PC-9 (cell line): ENCODE measurements at regions not wholly inside any gene's neighbourhood (a gene's known extent, or its start where the extent isn't known, plus 50 kb on each side); places are given as distances from the start of the nearest gene placed in this dataset.

Experiments
- BruUV-seq: library from RNA; stranded (reverse); fragments of 400-500 nt; replicated peaks from 2 replicates; lab custom pipeline; 2021; lab: Mats Ljungman, UMichigan
- CTCF ChIA-PET: fragments of 300-600 bp; sonication (Branson Sonifier 250); formaldehyde crosslinking; loops from one replicate; lab custom pipeline; 2022; ENCODE audit warnings: antibody characterized with exemption; lab: Charles Lee
- POLR2A ChIA-PET: fragments of 300-600 bp; sonication (Branson Sonifier 250); formaldehyde crosslinking; loops from one replicate; lab custom pipeline; 2022; ENCODE audit warnings: antibody characterized with exemption; ENCODE audit not compliant: unreplicated experiment; lab: Charles Lee
- DNase-seq, 2 experiments: peaks; one replicate each; pipeline versions ENCODE4 v3.0.0 to v3.0.0-alpha.2; 2015 to 2022; ENCODE audit warnings: mixed read lengths in 1 of 2
- H2AFZ ChIP-seq: fragments of 200-600 bp; sonication (generic); 2 replicates; pipeline ENCODE4 v1.8.1; 2017; ENCODE audit warnings: antibody characterized with exemption
- H3F3A ChIP-seq: fragments of 200-600 bp; sonication (generic); 2 replicates; pipeline ENCODE4 v1.8.1; 2017; ENCODE audit warnings: antibody characterized with exemption, mild to moderate bottlenecking, low read depth; ENCODE audit not compliant: insufficient read depth
- H3K27ac ChIP-seq: fragments of 200-600 bp; sonication (generic); 2 replicates; pipeline ENCODE4 v1.6.1; 2016; ENCODE audit warnings: mixed run types
- H3K27me3 ChIP-seq: fragments of 200-600 bp; sonication (generic); 2 replicates; pipeline ENCODE4 v1.6.1; 2016; ENCODE audit warnings: low read depth, mixed run types; ENCODE audit not compliant: insufficient read depth
- H3K36me3 ChIP-seq: fragments of 200-600 bp; sonication (generic); 2 replicates; pipeline ENCODE4 v1.6.1; 2016; ENCODE audit warnings: low read depth, mixed run types
- H3K4me1 ChIP-seq: fragments of 200-600 bp; sonication (generic); replicated peaks from 2 replicates; pipeline ENCODE4 v1.6.1; 2016; ENCODE audit warnings: mixed run types; ENCODE audit not compliant: insufficient read depth
- H3K4me2 ChIP-seq: fragments of 200-600 bp; sonication (generic); 2 replicates; pipeline ENCODE4 v1.6.1; 2017; ENCODE audit warnings: mixed run types
- H3K4me3 ChIP-seq: fragments of 200-600 bp; sonication (generic); 2 replicates; pipeline ENCODE4 v1.6.1; 2016; ENCODE audit warnings: mixed run types
- H3K79me2 ChIP-seq: fragments of 200-600 bp; sonication (generic); 2 replicates; pipeline ENCODE4 v1.6.1; 2017; ENCODE audit warnings: low read depth, mixed run types
- H3K9me2 ChIP-seq: fragments of 200-600 bp; sonication (generic); 2 replicates; pipeline ENCODE4 v1.8.1; 2017; ENCODE audit warnings: mild to moderate bottlenecking; ENCODE audit not compliant: insufficient read depth
- H3K9me3 ChIP-seq: fragments of 200-600 bp; sonication (generic); 2 replicates; pipeline ENCODE4 v1.8.1; 2016; ENCODE audit warnings: low read depth; ENCODE audit not compliant: insufficient read depth
- H4K20me1 ChIP-seq: fragments of 200-600 bp; sonication (generic); 2 replicates; pipeline ENCODE4 v1.8.1; 2017; ENCODE audit not compliant: insufficient read depth
- EZH2 ChIP-seq: fragments of 200-600 bp; sonication (generic); IDR thresholded peaks from 2 replicates; pipeline ENCODE4 v1.8.0; 2017; ENCODE audit warnings: antibody characterized with exemption, low read depth
- intact Hi-C: fragments of 100-400 bp; cut with micrococcal nuclease; formaldehyde crosslinking; loops from one replicate; pipeline ENCODE4 v1.10.0; 2022; ENCODE audit not compliant: unreplicated experiment
- TF ChIP-seq, protein P1 (sequence below): fragments of 200-600 bp; sonication (generic); conservative IDR thresholded peaks from 2 replicates; pipeline ENCODE4 v1.6.1; 2017; ENCODE audit warnings: mixed run types, antibody characterized with exemption, mild to moderate bottlenecking, moderate library complexity

- no TSS peak for BruUV-seq
- no peak for DNase-seq
- no peaks in the 10 kb centered on the region for H3K9me3 ChIP-seq
- no peak for TF ChIP-seq EZH2
- TF ChIP-seq, protein P1, sequence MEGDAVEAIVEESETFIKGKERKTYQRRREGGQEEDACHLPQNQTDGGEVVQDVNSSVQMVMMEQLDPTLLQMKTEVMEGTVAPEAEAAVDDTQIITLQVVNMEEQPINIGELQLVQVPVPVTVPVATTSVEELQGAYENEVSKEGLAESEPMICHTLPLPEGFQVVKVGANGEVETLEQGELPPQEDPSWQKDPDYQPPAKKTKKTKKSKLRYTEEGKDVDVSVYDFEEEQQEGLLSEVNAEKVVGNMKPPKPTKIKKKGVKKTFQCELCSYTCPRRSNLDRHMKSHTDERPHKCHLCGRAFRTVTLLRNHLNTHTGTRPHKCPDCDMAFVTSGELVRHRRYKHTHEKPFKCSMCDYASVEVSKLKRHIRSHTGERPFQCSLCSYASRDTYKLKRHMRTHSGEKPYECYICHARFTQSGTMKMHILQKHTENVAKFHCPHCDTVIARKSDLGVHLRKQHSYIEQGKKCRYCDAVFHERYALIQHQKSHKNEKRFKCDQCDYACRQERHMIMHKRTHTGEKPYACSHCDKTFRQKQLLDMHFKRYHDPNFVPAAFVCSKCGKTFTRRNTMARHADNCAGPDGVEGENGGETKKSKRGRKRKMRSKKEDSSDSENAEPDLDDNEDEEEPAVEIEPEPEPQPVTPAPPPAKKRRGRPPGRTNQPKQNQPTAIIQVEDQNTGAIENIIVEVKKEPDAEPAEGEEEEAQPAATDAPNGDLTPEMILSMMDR = no peak
- CTCF ChIA-PET = no interaction called here
- H3K79me2 ChIP-seq = no peaks in the 10 kb centered on the region
- no peak overlapping the region for H3K4me2 ChIP-seq
- no peak overlapping the region for H3K4me3 ChIP-seq
- H3K36me3 ChIP-seq = no peaks in the 10 kb centered on the region
- POLR2A ChIA-PET = no interaction called here
- H2AFZ ChIP-seq = no peak overlapping the region
- H3K4me1 ChIP-seq = no peaks in the 10 kb centered on the region
- H4K20me1 ChIP-seq = no peaks in the 10 kb centered on the region
- no peaks in the 10 kb centered on the region for H3F3A ChIP-seq
- intact Hi-C loops = no loop called here
- H3K27ac ChIP-seq = no peak overlapping the region
- no peaks in the 10 kb centered on the region for H3K9me2 ChIP-seq
- H3K27me3 ChIP-seq = no peaks in the 10 kb centered on the region
Observed at GRCh38 chr4:129531253-129531652, 435.3 kb downstream of the C4orf33 start.

DNA sequence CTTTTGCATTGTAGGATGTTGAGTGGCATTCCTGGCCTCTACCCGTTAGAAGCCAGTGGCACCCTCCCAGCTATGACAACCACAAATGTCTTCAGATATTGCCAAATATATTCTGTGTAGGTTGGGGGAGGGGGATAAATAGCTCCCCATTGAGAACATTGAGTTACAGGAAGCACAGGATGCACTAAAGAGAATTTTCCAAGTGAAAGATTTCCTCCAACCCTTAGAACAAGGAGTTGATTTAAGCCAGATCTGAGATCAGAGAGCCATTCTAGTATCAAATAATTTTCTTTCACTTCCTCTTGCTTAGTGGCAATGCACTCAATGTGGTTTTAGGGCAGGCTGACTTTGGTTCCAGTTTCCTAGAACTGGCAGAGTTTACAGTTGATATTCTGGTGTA, 436.6 kb downstream of the C4orf33 start:
- Histone ChIP-seq H3K27ac (no peak overlapping the region), H3K9me3 (no peaks in the 10 kb centered on the region), H3K36me3 (no peaks in the 10 kb centered on the region), H3K79me2 (no peaks in the 10 kb centered on the region), H3F3A (no peaks in the 10 kb centered on the region), H3K9me2 (no peaks in the 10 kb centered on the region), H4K20me1 (no peaks in the 10 kb centered on the region), H2AFZ (no peak overlapping the region), H3K27me3 (no peaks in the 10 kb centered on the region), H3K4me1 (no peaks in the 10 kb centered on the region), H3K4me2 (no peak overlapping the region), H3K4me3 (no peak overlapping the region)
- intact Hi-C loops = no loop called here
- no peak for DNase-seq
- no peak for TF ChIP-seq EZH2
- TF ChIP-seq, protein P1 = no peak
- POLR2A ChIA-PET = no interaction called here
- no TSS peak for BruUV-seq
- CTCF ChIA-PET = no interaction called here

GRCh38 chr4:129543299-129543698, 447.3 kb downstream of the C4orf33 start:
- H3K36me3 ChIP-seq = no peaks in the 10 kb centered on the region
- H3F3A ChIP-seq = no peaks in the 10 kb centered on the region
- no peak overlapping the region for H3K27ac ChIP-seq
- H2AFZ ChIP-seq = no peak overlapping the region
- no peaks in the 10 kb centered on the region for H3K9me3 ChIP-seq
- no peak overlapping the region for H3K4me2 ChIP-seq
- ChIA-PET CTCF (no interaction called here), POLR2A (no interaction called here)
- no peaks in the 10 kb centered on the region for H3K4me1 ChIP-seq
- no peak for TF ChIP-seq EZH2
- TF ChIP-seq, protein P1 = no peak
- H4K20me1 ChIP-seq = no peaks in the 10 kb centered on the region
- intact Hi-C loops = no loop called here
- no peaks in the 10 kb centered on the region for H3K79me2 ChIP-seq
- H3K9me2 ChIP-seq = no peaks in the 10 kb centered on the region
- BruUV-seq = no TSS peak
- no peaks in the 10 kb centered on the region for H3K27me3 ChIP-seq
- no peak overlapping the region for H3K4me3 ChIP-seq
- DNase-seq = no peak
